HUES6 (cell line): ENCODE measurements at regions not wholly inside any gene's neighbourhood (a gene's known extent, or its start where the extent isn't known, plus 50 kb on each side); places are given as distances from the start of the nearest gene placed in this dataset.
A peak's percentile ranks its signal among the peaks of the same experiment; 100 is the strongest.

Experiments
- H3K27ac ChIP-seq: 2 replicates; pipeline ENCODE4 v1.7.0; 2013; ENCODE audit warnings: low read depth, mild to moderate bottlenecking, low read length, inconsistent platforms
- H3K27me3 ChIP-seq: 2 replicates; pipeline ENCODE4 v1.6.1; 2013; ENCODE audit warnings: low read length; ENCODE audit not compliant: control insufficient read depth, insufficient read depth
- H3K36me3 ChIP-seq: 2 replicates; pipeline ENCODE4 v1.6.1; 2013; ENCODE audit warnings: low read length; ENCODE audit not compliant: control insufficient read depth, insufficient read depth
- H3K4me1 ChIP-seq: 2 replicates; pipeline ENCODE4 v1.6.1; 2013; ENCODE audit warnings: low read length; ENCODE audit not compliant: control insufficient read depth, insufficient read depth
- H3K4me3 ChIP-seq: 2 replicates; pipeline ENCODE4 v1.5.1; 2013; ENCODE audit warnings: low read depth, low read length
- H3K9ac ChIP-seq: one replicate; pipeline ENCODE4 v1.6.1; 2013; ENCODE audit warnings: mild to moderate bottlenecking, low read length
- H3K9me3 ChIP-seq: 2 replicates; pipeline ENCODE4 v1.6.1; 2013; ENCODE audit warnings: low read depth, low read length; ENCODE audit not compliant: control insufficient read depth, insufficient read depth

DNA sequence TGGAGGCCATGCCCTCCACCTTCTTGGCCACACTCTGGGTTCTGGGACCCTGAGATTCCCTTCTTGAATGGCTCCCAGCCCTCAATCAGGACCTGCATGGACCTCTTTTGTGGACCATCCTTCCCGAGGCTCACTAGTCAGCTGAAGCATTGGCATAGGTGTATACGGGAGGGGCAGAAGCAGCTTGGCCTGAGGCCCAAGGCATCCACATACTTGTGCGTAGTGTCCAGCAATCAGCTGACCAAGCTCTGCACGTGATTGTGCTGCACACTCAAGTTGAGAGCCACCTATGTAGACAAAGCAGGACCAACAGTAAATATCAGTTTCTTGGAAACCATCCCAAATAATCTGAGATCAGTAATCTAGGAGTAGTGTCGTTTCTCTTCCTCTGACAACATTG, 119.6 kb downstream of the INSIG2 start:
- Histone ChIP-seq H3K27ac (no peak overlapping the region), H3K36me3 (no peaks in the 10 kb centered on the region), H3K4me1 (no peaks in the 10 kb centered on the region), H3K9me3 (no peaks in the 10 kb centered on the region), H3K4me3 (no peak overlapping the region), H3K9ac (no peak overlapping the region), H3K27me3 (no peaks in the 10 kb centered on the region)

DNA sequence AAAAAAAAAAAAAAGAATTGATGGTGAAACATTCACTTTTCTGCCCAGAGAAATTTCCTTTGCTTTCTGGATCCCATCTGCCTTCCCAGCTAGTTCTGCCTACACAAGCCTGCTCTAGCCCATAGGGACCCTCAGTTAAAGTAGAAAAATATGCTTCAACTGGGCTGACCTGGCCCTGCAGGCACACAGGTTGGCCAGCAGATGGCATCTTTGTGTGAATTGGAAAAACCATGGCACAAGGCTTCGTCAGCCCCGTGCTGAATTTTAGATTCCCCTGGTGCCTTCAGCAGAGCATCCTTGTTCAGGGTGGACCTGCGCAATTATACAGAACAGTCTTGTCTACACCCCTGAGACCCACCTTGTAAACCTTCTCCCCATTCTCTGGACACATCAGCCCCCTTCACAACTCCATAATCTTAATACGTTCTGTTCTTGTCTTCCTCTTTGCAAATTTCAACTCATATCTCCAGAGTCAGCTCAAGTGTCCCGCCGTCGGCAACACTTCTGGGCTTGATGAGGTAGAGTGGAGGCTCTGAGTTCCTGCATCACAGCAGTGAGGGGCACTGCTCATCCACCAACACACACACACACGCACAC, 114.5 kb downstream of the INSIG2 start:
- H3K9ac ChIP-seq = no peak overlapping the region
- no peaks in the 10 kb centered on the region for H3K27me3 ChIP-seq
- no peaks in the 10 kb centered on the region for H3K4me1 ChIP-seq
- no peaks in the 10 kb centered on the region for H3K36me3 ChIP-seq
- no peaks in the 10 kb centered on the region for H3K9me3 ChIP-seq
- no peak overlapping the region for H3K27ac ChIP-seq
- no peak overlapping the region for H3K4me3 ChIP-seq

- no peaks in the 10 kb centered on the region for H3K27me3 ChIP-seq
- H3K36me3 ChIP-seq = no peaks in the 10 kb centered on the region
- H3K27ac ChIP-seq = no peak overlapping the region
- H3K4me1 ChIP-seq = no peaks in the 10 kb centered on the region
- H3K4me3 ChIP-seq = no peak overlapping the region
- no peaks in the 10 kb centered on the region for H3K9me3 ChIP-seq
- H3K9ac ChIP-seq = no peak overlapping the region
Measured at GRCh38 chr2:118198268-118198667, 110.0 kb downstream of the INSIG2 start.

GRCh38 chr2:118197011-118197675, 108.9 kb downstream of the INSIG2 start:
- no peaks in the 10 kb centered on the region for H3K36me3 ChIP-seq
- H3K4me3 ChIP-seq = no peak overlapping the region
- no peak overlapping the region for H3K9ac ChIP-seq

DNA sequence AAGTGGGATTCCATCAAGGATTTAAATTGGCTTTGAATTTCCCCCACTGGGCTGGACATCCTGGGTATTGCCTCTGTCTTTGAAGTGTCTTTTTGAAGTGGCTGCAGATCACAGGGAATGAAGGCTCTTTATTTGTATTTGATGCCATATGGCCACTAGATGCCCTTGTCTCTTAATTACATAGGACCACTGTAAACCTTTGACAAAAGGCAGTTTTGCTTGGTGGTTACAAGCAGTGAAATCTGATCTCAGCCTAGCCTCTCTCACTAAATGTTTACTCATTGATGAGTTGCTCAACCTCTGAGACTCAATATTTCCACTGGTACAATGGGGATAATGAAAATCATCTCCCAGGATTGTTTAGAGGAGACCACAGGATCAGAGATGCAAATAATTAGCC, 102.2 kb downstream of the INSIG2 start:
- no peak overlapping the region for H3K9ac ChIP-seq
- H3K27ac ChIP-seq = no peak overlapping the region
- H3K9me3 ChIP-seq = no peaks in the 10 kb centered on the region
- H3K4me1 ChIP-seq = peaks cover 18% of the 10 kb centered on the region
- no peak overlapping the region for H3K4me3 ChIP-seq
- peaks cover 5% of the 10 kb centered on the region; the same call in 1 of the 2 replicates for H3K27me3 ChIP-seq
- no peaks in the 10 kb centered on the region for H3K36me3 ChIP-seq

More at GRCh38 chr2:118197011-118197675, 108.9 kb downstream of the INSIG2 start:
- Histone ChIP-seq H3K4me1 (no peaks in the 10 kb centered on the region), H3K27me3 (no peaks in the 10 kb centered on the region), H3K9me3 (no peaks in the 10 kb centered on the region), H3K27ac (no peak overlapping the region)

DNA sequence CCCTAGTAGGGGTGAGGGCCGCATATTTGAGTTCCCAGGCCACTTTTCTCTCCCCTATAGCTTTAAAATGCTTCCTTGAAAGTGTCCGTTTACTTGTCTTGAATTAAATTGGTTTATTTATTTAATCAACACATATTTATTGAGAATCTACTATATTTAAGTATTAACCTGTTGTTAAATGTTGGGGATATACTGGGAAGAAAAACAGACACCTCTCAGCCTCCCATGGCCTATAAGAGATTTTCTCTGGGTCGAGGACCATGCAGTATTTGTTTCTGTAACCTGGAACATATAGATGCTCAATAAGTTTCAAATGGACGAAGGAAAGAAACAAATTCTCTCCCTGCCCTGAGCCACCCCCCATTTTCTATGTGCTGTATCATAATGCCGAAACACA, 98.6 kb downstream of the INSIG2 start:
- Histone ChIP-seq H3K36me3 (no peaks in the 10 kb centered on the region), H3K4me3 (peak overlapping the region; percentile 78), H3K27ac (peak overlapping the region; percentile 74; the same call in 1 of the 2 replicates), H3K9ac (peak overlapping the region; percentile 87), H3K27me3 (peaks cover 5% of the 10 kb centered on the region; the same call in 1 of the 2 replicates), H3K4me1 (peaks cover 23% of the 10 kb centered on the region), H3K9me3 (no peaks in the 10 kb centered on the region)

DNA sequence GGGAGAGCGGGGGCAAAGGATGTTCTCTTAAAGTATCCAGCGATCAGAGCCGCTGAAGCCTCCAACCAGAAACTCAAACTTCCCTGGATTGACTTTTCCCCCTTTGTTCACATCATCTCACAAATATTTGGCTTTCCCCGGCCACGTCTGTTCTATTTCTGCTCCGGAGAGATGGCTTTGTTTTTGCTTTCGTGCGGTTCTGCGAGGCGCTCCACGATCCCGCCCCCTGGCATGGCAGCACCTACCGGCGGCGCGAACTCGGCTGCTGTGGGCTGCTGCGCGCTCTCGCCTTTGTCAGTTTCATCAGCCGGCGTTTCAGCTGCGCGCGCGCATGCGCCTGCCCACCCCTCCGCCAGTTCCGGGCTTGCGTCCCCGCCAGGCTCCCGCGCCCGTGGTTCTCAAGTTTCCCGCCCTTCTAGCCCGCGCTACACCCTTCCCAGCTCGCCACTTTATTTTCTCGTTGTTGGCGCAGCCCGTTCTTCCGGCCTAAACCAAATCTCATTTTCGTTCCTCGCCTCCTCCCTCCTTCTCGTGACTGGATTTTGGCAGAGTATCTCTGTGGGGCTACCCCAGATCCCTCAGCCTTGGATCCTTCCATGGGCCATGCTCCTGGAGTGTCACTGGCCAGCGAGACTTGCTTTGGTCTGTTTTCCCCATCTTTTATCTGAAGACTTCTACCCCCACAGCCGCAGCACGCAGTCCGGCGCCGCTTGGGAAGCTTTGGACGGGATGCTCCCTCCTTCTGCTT, 98.0 kb downstream of the INSIG2 start:
- Histone ChIP-seq H3K4me1 (peaks cover 23% of the 10 kb centered on the region), H3K27ac (peak overlapping the region; percentile 74), H3K4me3 (peak overlapping the region; percentile 78), H3K27me3 (peaks cover 5% of the 10 kb centered on the region; the same call in 1 of the 2 replicates), H3K9ac (peak overlapping the region; percentile 87), H3K9me3 (no peaks in the 10 kb centered on the region), H3K36me3 (no peaks in the 10 kb centered on the region)

- no peaks in the 10 kb centered on the region for H3K9me3 ChIP-seq
- H3K27me3 ChIP-seq = peaks cover 5% of the 10 kb centered on the region; the same call in 1 of the 2 replicates
- H3K36me3 ChIP-seq = no peaks in the 10 kb centered on the region
- H3K27ac ChIP-seq = peak overlapping the region; percentile 74
- peak overlapping the region; percentile 87 for H3K9ac ChIP-seq
- peaks cover 20% of the 10 kb centered on the region for H3K4me1 ChIP-seq
- peak overlapping the region; percentile 78 for H3K4me3 ChIP-seq
Measured at GRCh38 chr2:118185210-118186109, 97.2 kb downstream of the INSIG2 start.

DNA sequence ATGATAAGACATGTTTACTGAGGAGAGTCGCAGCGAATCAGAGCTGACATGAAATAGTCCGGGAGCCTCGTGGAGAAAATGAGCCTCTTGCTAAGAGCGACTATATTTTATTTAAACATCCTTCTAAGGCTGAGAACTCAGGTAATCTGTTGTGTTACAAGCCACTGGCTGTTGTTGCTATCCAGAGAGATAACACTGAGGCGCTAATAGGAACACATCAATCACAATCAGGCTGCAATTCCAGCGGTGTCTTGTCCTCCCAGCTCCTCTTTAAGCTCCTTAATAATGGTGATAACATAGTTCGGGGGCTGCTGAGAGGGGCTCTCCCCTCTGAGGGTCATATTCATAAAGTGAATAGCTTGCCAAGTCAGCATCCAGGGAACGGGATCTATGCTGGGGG, 95.1 kb downstream of the INSIG2 start:
- H3K4me3 ChIP-seq = no peak overlapping the region
- no peaks in the 10 kb centered on the region for H3K9me3 ChIP-seq
- no peak overlapping the region for H3K27ac ChIP-seq
- H3K27me3 ChIP-seq = peaks cover 5% of the 10 kb centered on the region; the same call in 1 of the 2 replicates
- no peaks in the 10 kb centered on the region for H3K36me3 ChIP-seq
- H3K9ac ChIP-seq = no peak overlapping the region
- H3K4me1 ChIP-seq = peaks cover 11% of the 10 kb centered on the region

DNA sequence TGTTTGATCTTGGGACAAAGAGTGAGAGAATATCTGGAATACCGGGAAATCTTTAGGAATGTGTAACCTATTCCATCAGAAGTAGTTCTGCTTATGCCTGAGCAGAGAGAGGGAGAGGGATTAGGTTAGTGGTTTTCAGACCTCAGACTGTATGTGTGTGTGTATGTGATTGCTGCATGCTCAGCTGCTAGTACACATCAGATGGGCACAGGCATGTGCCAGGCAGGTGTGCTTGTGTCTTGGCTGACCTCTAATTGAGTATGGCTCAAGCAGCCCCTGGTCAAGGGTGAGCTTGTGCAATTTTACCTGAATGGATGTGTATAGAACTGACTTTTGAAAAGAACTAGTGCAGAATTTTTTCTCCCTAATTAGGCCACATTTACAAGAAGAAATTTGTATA, 91.2 kb downstream of the INSIG2 start:
- Histone ChIP-seq H3K9me3 (no peaks in the 10 kb centered on the region), H3K27ac (no peak overlapping the region), H3K36me3 (no peaks in the 10 kb centered on the region), H3K9ac (no peak overlapping the region), H3K4me3 (no peak overlapping the region), H3K4me1 (peaks cover 6% of the 10 kb centered on the region; the same call in 1 of the 2 replicates), H3K27me3 (no peaks in the 10 kb centered on the region)
